GM12874 (cell line): ENCODE measurements at regions not wholly inside any gene's neighbourhood (a gene's known extent, or its start where the extent isn't known, plus 50 kb on each side); places are given as distances from the start of the nearest gene placed in this dataset.

Experiments used
- CTCF ChIP-seq: IDR thresholded peaks from 2 replicates; pipeline ENCODE4 v1.5.1; 2011; ENCODE audit warnings: low read depth, mild to moderate bottlenecking, control low read depth, low read length, moderate library complexity; ENCODE audit not compliant: insufficient read depth

DNA sequence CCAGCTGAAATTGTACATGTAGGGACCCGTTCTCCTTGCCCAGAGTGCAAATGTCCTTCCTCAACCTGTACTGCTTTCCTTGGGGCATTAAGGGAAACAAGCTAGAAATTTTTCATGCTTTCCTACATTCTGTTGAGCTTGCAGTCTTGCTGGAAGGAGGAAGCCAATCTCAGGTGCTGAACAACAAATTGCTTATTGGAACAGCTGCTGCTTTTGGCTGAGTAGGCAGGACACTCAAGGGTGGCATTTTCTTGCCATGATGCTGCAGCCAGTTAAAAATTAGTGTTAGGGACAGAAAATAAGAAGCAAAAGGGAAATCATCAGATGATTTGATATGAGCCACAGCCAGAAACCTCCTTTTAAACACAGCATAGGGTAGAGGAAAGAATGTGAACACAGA, 223.7 kb downstream of the QDPR start:
- TF ChIP-seq CTCF = no peak

- no peak for TF ChIP-seq CTCF
These were observed 225.0 kb downstream of the QDPR start for GRCh38 chr4:17286752-17287460.

GRCh38 chr4:17285747-17286146, 226.1 kb downstream of the QDPR start:
- TF ChIP-seq CTCF = no peak

DNA sequence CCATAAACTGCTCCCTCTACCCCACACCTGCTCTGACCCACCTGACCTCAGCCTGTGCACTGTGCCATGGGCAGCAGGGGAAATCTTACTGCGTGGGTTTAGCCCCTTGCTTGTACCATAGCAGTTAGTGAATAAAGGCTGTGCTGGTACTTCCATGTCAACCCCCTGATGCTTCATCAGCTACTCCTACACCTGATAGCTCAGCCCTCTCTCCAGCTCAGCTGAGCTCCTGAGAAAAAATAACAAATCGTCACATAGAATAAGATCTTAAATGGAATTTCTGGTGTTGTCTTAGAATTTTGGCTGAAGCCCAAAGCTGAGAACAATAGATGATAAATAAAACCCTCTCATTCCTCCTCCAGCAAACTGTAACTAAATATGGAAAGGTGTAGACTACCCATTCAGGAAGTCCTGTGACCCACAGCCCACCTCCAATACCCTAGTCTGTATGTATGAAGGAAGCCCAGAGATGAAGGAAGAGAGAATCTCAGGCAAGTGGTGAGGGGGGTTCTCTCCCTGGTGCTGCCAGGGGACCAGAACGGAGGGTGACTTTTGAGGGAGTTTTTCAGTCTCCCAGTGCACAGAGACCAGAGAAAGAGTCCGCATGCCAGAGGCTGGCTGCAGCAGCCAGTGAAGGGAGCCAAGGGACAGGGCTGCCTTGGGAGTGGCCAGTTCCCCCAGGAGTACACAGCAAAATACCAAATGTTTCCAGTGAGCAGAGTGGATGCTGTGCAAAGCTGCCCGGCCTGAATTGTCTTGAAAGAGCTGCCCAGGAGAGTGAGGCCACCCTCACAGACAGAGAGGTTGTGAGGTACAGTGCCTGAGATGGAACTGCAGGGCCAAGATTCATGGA, 227.3 kb downstream of the QDPR start:
- TF ChIP-seq CTCF = no peak

DNA sequence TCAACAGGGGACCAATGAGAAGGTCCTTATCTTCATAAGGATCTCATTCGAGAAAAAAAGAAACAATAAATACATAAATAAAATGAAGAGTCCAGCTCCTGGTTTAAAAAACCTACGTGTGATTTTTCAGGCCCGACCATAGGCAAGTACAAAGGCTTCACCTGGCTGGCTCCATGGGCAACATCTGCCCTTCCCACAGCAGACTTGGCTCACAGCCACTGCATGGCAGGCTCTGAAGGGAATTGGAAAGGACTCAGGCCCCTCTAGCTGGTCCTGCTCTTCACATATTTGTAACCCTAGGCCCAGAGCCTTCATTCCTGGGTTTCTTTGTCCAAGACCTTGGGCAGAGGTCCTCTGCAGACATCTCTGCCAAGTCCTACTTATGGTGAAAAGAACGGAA, 228.1 kb downstream of the QDPR start:
- no peak for TF ChIP-seq CTCF

DNA sequence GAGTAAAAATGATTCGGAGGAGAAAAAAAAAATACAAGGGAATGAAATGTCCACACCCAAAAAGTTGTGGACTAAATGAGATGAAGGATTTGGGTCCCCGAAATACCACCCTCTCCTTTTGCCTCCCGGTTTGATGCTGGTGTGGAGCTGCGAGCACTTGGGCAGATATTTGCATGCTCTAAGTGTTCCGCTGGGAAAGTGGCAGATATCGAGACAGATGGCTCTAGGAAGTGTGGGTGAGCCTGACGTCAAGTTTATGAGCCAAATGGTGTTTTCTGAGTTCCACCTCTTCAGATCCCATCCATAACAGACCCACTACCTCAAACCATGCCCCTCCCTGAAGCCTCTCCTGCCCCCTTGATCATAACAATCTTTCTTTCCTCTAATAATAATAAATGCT, 228.6 kb downstream of the QDPR start:
- TF ChIP-seq CTCF = no peak

GRCh38 chr4:17280261-17281018, 231.4 kb downstream of the QDPR start:
- no peak for TF ChIP-seq CTCF
